HG02678 (cell line): ENCODE measurements at regions not wholly inside any gene's neighbourhood (a gene's known extent, or its start where the extent isn't known, plus 50 kb on each side); places are given as distances from the start of the nearest gene placed in this dataset.

Experiments used
- ATAC-seq: cut with Tn5 transposase; IDR thresholded peaks from one replicate; pipeline ENCODE4 v1.9.1; 2021; ENCODE audit warnings: mild to moderate bottlenecking, moderate library complexity; ENCODE audit not compliant: unreplicated experiment

- ATAC-seq: no peak
Observed at GRCh38 chr11:114758627-114759026, 80.3 kb downstream of the NXPE2 start.

GRCh38 chr11:114762408-114762807 is 84.1 kb downstream of the NXPE2 start:
- no peak for ATAC-seq

- no peak for ATAC-seq
Observed at GRCh38 chr11:114764563-114764962, 86.2 kb downstream of the NXPE2 start.

GRCh38 chr11:114771172-114771571 is 92.8 kb downstream of the NXPE2 start:
- ATAC-seq: no peak

- ATAC-seq: no peak
Observed at GRCh38 chr11:114773541-114774338, 95.4 kb downstream of the NXPE2 start.

GRCh38 chr11:114774599-114775361 is 96.5 kb downstream of the NXPE2 start:
- no peak for ATAC-seq

GRCh38 chr11:114775875-114776621 is 97.7 kb downstream of the NXPE2 start:
- no peak for ATAC-seq

GRCh38 chr11:114776956-114777355 is 98.6 kb downstream of the NXPE2 start:
- no peak for ATAC-seq

GRCh38 chr11:114779189-114779588 is 100.9 kb downstream of the NXPE2 start:
- ATAC-seq: no peak

GRCh38 chr11:114782650-114783310 is 104.5 kb downstream of the NXPE2 start:
- no peak for ATAC-seq

GRCh38 chr11:114783805-114784204 is 105.5 kb downstream of the NXPE2 start:
- no peak for ATAC-seq

GRCh38 chr11:114784216-114784615 is 105.9 kb downstream of the NXPE2 start:
- ATAC-seq: no peak

GRCh38 chr11:114784891-114785290 is 106.6 kb downstream of the NXPE2 start:
- ATAC-seq: no peak

- no peak for ATAC-seq
Observed at GRCh38 chr11:114785820-114786219, 107.5 kb downstream of the NXPE2 start.

- ATAC-seq: no peak
Observed at GRCh38 chr11:114787126-114787525, 108.8 kb downstream of the NXPE2 start.

- ATAC-seq: no peak
Observed at GRCh38 chr11:114790910-114791309, 112.6 kb downstream of the NXPE2 start.

GRCh38 chr11:114794048-114794684 is 115.8 kb downstream of the NXPE2 start:
- no peak for ATAC-seq

GRCh38 chr11:114796954-114797721 is 118.8 kb downstream of the NXPE2 start:
- ATAC-seq: no peak

GRCh38 chr11:114799476-114799875 is 121.1 kb downstream of the NXPE2 start:
- no peak for ATAC-seq

- no peak for ATAC-seq
Observed at GRCh38 chr11:114801773-114802172, 123.4 kb downstream of the NXPE2 start.
